Mesendoderm (in vitro differentiated cells): ENCODE measurements at regions not wholly inside any gene's neighbourhood (a gene's known extent, or its start where the extent isn't known, plus 50 kb on each side); places are given as distances from the start of the nearest gene placed in this dataset.

Experiments
- DNase-seq: peaks from one replicate; pipeline ENCODE4 v3.0.0; 2013
- H2AK5ac ChIP-seq: 2 replicates; pipeline ENCODE4 v1.6.1; 2013; ENCODE audit warnings: low read length, inconsistent platforms
- H2BK120ac ChIP-seq: 2 replicates; pipeline ENCODE4 v1.6.1; 2013; ENCODE audit warnings: low read depth, mild to moderate bottlenecking, low read length, moderate library complexity, mixed read lengths
- H2BK15ac ChIP-seq: replicated peaks from 2 replicates; pipeline ENCODE4 v1.6.1; 2013; ENCODE audit warnings: low read depth, mild to moderate bottlenecking, moderate library complexity
- H2BK5ac ChIP-seq: 2 replicates; pipeline ENCODE4 v1.6.1; 2013; ENCODE audit warnings: low read length, inconsistent platforms
- H3K18ac ChIP-seq: 2 replicates; pipeline ENCODE4 v1.6.1; 2013; ENCODE audit warnings: mild to moderate bottlenecking, low read length, mixed read lengths
- H3K23ac ChIP-seq: one replicate; pipeline ENCODE4 v1.6.1; 2013; ENCODE audit warnings: low read length
- H3K27ac ChIP-seq: 2 replicates; pipeline ENCODE4 v1.5.1; 2013; ENCODE audit warnings: low read depth, mild to moderate bottlenecking, inconsistent platforms, low read length, moderate library complexity
- H3K27me3 ChIP-seq: 2 replicates; pipeline ENCODE4 v1.6.1; 2013; ENCODE audit warnings: low read length, control low read depth, mild to moderate bottlenecking, inconsistent platforms; ENCODE audit not compliant: insufficient read depth, poor library complexity
- H3K36me3 ChIP-seq: 2 replicates; pipeline ENCODE4 v1.6.1; 2013; ENCODE audit warnings: low read length, inconsistent platforms; ENCODE audit not compliant: control insufficient read depth, insufficient read depth
- H3K4ac ChIP-seq: one replicate; pipeline ENCODE4 v1.6.1; 2013; ENCODE audit warnings: low read depth, mild to moderate bottlenecking, low read length, moderate library complexity
- H3K4me1 ChIP-seq: 2 replicates; pipeline ENCODE4 v1.6.1; 2013; ENCODE audit warnings: low read depth, low read length, inconsistent platforms; ENCODE audit not compliant: control insufficient read depth
- H3K4me2 ChIP-seq: 2 replicates; pipeline ENCODE4 v1.6.1; 2013; ENCODE audit warnings: low read length
- H3K4me3 ChIP-seq: 2 replicates; pipeline ENCODE4 v1.5.1; 2013; ENCODE audit warnings: mild to moderate bottlenecking, low read length
- H3K56ac ChIP-seq: one replicate; pipeline ENCODE4 v1.6.1; 2013; ENCODE audit warnings: low read length
- H3K79me1 ChIP-seq: 2 replicates; pipeline ENCODE4 v1.6.1; 2013; ENCODE audit warnings: low read length, inconsistent platforms
- H3K79me2 ChIP-seq: 2 replicates; pipeline ENCODE4 v1.6.1; 2013; ENCODE audit warnings: mild to moderate bottlenecking, low read length; ENCODE audit not compliant: control insufficient read depth, insufficient read depth
- H3K9ac ChIP-seq: 2 replicates; pipeline ENCODE4 v1.6.1; 2013; ENCODE audit warnings: low read length, inconsistent platforms
- H4K5ac ChIP-seq: one replicate; pipeline ENCODE4 v1.6.1; 2013; ENCODE audit warnings: low read length
- H4K8ac ChIP-seq: one replicate; pipeline ENCODE4 v1.6.1; 2013; ENCODE audit warnings: low read depth, mild to moderate bottlenecking, control low read depth, low read length, moderate library complexity
- WGBS: extraction: QIAGEN DNeasy Blood & Tissue Kit; methylation state at CpG from one replicate; pipeline ENCODE4 v1.1.7; 2013; ENCODE audit warnings: low lambda C conversion rate, missing lambda C conversion rate; ENCODE audit not compliant: insufficient coverage; ENCODE audit errors: extremely low coverage; 5-methylcytosine and 5-hydroxymethylcytosine counted together

GRCh38 chr20:50370036-50370566 is 140.1 kb upstream of the PTPN1 start:
- H2AK5ac ChIP-seq = no peak overlapping the region
- H4K8ac ChIP-seq = no peak overlapping the region
- no peaks in the 10 kb centered on the region for H3K4me1 ChIP-seq
- no peak overlapping the region for H2BK5ac ChIP-seq
- H2BK15ac ChIP-seq = no peak overlapping the region
- no peak overlapping the region for H3K27ac ChIP-seq
- no peak overlapping the region for H3K9ac ChIP-seq
- H3K79me1 ChIP-seq = no peaks in the 10 kb centered on the region
- no peaks in the 10 kb centered on the region for H3K36me3 ChIP-seq
- no peak overlapping the region for H4K5ac ChIP-seq
- no peak overlapping the region for H3K4me3 ChIP-seq
- H3K23ac ChIP-seq = no peak overlapping the region
- H3K27me3 ChIP-seq = no peaks in the 10 kb centered on the region
- no peak overlapping the region for H3K4me2 ChIP-seq
- H3K79me2 ChIP-seq = no peaks in the 10 kb centered on the region
- no peak for DNase-seq
- H2BK120ac ChIP-seq = no peak overlapping the region
- H3K56ac ChIP-seq = no peak overlapping the region
- no peak overlapping the region for H3K18ac ChIP-seq
- H3K4ac ChIP-seq = no peak overlapping the region
- WGBS = no CpG with 5 or more reads among the region's 11 CpGs

GRCh38 chr20:50371878-50372769 is 138.1 kb upstream of the PTPN1 start:
- H3K36me3 ChIP-seq = no peaks in the 10 kb centered on the region
- H3K4me1 ChIP-seq = no peaks in the 10 kb centered on the region
- H4K8ac ChIP-seq = no peak overlapping the region
- no peak overlapping the region for H3K4ac ChIP-seq
- WGBS = no CpG with 5 or more reads among the region's 13 CpGs
- no peaks in the 10 kb centered on the region for H3K27me3 ChIP-seq
- no peak overlapping the region for H3K4me2 ChIP-seq
- no peak overlapping the region for H3K18ac ChIP-seq
- no peak for DNase-seq
- no peaks in the 10 kb centered on the region for H3K79me1 ChIP-seq
- no peak overlapping the region for H2BK15ac ChIP-seq
- H3K4me3 ChIP-seq = no peak overlapping the region
- no peak overlapping the region for H3K56ac ChIP-seq
- no peak overlapping the region for H3K27ac ChIP-seq
- no peaks in the 10 kb centered on the region for H3K79me2 ChIP-seq
- H2AK5ac ChIP-seq = no peak overlapping the region
- no peak overlapping the region for H4K5ac ChIP-seq
- no peak overlapping the region for H3K23ac ChIP-seq
- no peak overlapping the region for H2BK120ac ChIP-seq
- no peak overlapping the region for H2BK5ac ChIP-seq
- no peak overlapping the region for H3K9ac ChIP-seq

- Histone ChIP-seq H3K27me3 (no peaks in the 10 kb centered on the region), H3K18ac (no peak overlapping the region), H4K8ac (no peak overlapping the region), H2BK15ac (no peak overlapping the region), H3K4me2 (no peak overlapping the region), H3K56ac (no peak overlapping the region), H2BK120ac (no peak overlapping the region), H2AK5ac (no peak overlapping the region), H3K27ac (no peak overlapping the region), H3K23ac (no peak overlapping the region), H3K4me1 (no peaks in the 10 kb centered on the region), H2BK5ac (no peak overlapping the region), H3K9ac (no peak overlapping the region), H3K4ac (no peak overlapping the region), H4K5ac (no peak overlapping the region), H3K79me2 (no peaks in the 10 kb centered on the region), H3K79me1 (no peaks in the 10 kb centered on the region), H3K4me3 (no peak overlapping the region), H3K36me3 (no peaks in the 10 kb centered on the region)
- no CpG with 5 or more reads among the region's 3 CpGs for WGBS
- peak; percentile 51 for DNase-seq
These were observed 137.5 kb upstream of the PTPN1 start for GRCh38 chr20:50372770-50373088.

- Histone ChIP-seq H3K23ac (no peak overlapping the region), H2BK120ac (no peak overlapping the region), H3K27ac (no peak overlapping the region), H2BK5ac (no peak overlapping the region), H2AK5ac (no peak overlapping the region), H3K9ac (no peak overlapping the region), H3K36me3 (no peaks in the 10 kb centered on the region), H3K4me1 (no peaks in the 10 kb centered on the region), H3K4ac (no peak overlapping the region), H3K56ac (no peak overlapping the region), H3K27me3 (no peaks in the 10 kb centered on the region), H4K5ac (no peak overlapping the region), H2BK15ac (no peak overlapping the region), H3K79me1 (no peaks in the 10 kb centered on the region), H3K4me3 (no peak overlapping the region), H3K4me2 (no peak overlapping the region), H3K79me2 (no peaks in the 10 kb centered on the region), H4K8ac (no peak overlapping the region), H3K18ac (no peak overlapping the region)
- peak; percentile 14 for DNase-seq
- WGBS = no CpG with 5 or more reads among the region's 7 CpGs
These were observed 136.4 kb upstream of the PTPN1 start for GRCh38 chr20:50373674-50374286.

GRCh38 chr20:50374541-50375078 is 135.6 kb upstream of the PTPN1 start:
- H3K9ac ChIP-seq = no peak overlapping the region
- H3K4me2 ChIP-seq = no peak overlapping the region
- H2BK5ac ChIP-seq = no peak overlapping the region
- no peak overlapping the region for H3K4ac ChIP-seq
- no peak overlapping the region for H4K5ac ChIP-seq
- H3K79me2 ChIP-seq = no peaks in the 10 kb centered on the region
- no peak overlapping the region for H2BK120ac ChIP-seq
- H4K8ac ChIP-seq = no peak overlapping the region
- no peaks in the 10 kb centered on the region for H3K36me3 ChIP-seq
- H2AK5ac ChIP-seq = no peak overlapping the region
- H3K4me1 ChIP-seq = no peaks in the 10 kb centered on the region
- H2BK15ac ChIP-seq = no peak overlapping the region
- H3K79me1 ChIP-seq = no peaks in the 10 kb centered on the region
- no peak overlapping the region for H3K4me3 ChIP-seq
- no peak overlapping the region for H3K27ac ChIP-seq
- no peak overlapping the region for H3K18ac ChIP-seq
- H3K23ac ChIP-seq = no peak overlapping the region
- DNase-seq = no peak
- H3K56ac ChIP-seq = no peak overlapping the region
- H3K27me3 ChIP-seq = no peaks in the 10 kb centered on the region
- WGBS = no CpG with 5 or more reads among the region's 4 CpGs
